ENCODE measurements at regions not wholly inside any gene's neighbourhood (a gene's known extent, or its start where the extent isn't known, plus 50 kb on each side); places are given as distances from the start of the nearest gene placed in this dataset.
"Not testable (repeated sequence)": the region's sequence is repeated elsewhere in the genome, so short reads cannot be mapped to it uniquely, and the experiment has no call there.

GRCh38 chr15:67931861-67932260 lies 92.0 kb upstream of the RNU6-1 start:
- WGBS (ENCODE audit: insufficient coverage) = no CpG with 5 or more reads among the region's 3 CpGs
- Histone ChIP-seq H3K36me3 (ENCODE audit: control insufficient read depth, insufficient read depth, low read length) (no peaks in the 10 kb centered on the region), H3K27me3 (ENCODE audit: control insufficient read depth, insufficient read depth, low read length) (no peaks in the 10 kb centered on the region), H3K4me1 (ENCODE audit: control insufficient read depth, insufficient read depth, low read length) (peaks cover 14% of the 10 kb centered on the region), H3K9me3 (replicated peaks; ENCODE audit: control insufficient read depth, low read depth, low read length) (no peaks in the 10 kb centered on the region), H3K27ac (ENCODE audit: low read length) (no peak overlapping the region), H3K4me3 (ENCODE audit: low read length) (no peak overlapping the region)
- no peak for DNase-seq

- H3K9me3 ChIP-seq (replicated peaks; ENCODE audit: control insufficient read depth, low read depth, low read length); H3K4me1 ChIP-seq (ENCODE audit: control insufficient read depth, insufficient read depth, low read length); DNase-seq; H3K4me3 ChIP-seq (ENCODE audit: low read length); H3K27ac ChIP-seq (ENCODE audit: low read length); H3K27me3 ChIP-seq (ENCODE audit: control insufficient read depth, insufficient read depth, low read length); H3K36me3 ChIP-seq (ENCODE audit: control insufficient read depth, insufficient read depth, low read length): not testable (repeated sequence)
- no CpG with 5 or more reads among the region's 3 CpGs for WGBS (ENCODE audit: insufficient coverage)
Observed at GRCh38 chr15:67934126-67934525, 94.3 kb upstream of the RNU6-1 start.

GRCh38 chr15:67935244-67935643 lies 95.4 kb upstream of the RNU6-1 start:
- no peaks in the 10 kb centered on the region for H3K9me3 ChIP-seq (replicated peaks; ENCODE audit: control insufficient read depth, low read depth, low read length)
- no peaks in the 10 kb centered on the region for H3K36me3 ChIP-seq (ENCODE audit: control insufficient read depth, insufficient read depth, low read length)
- no peak for DNase-seq
- H3K27ac ChIP-seq (ENCODE audit: low read length) = no peak overlapping the region
- peaks cover 6% of the 10 kb centered on the region for H3K4me1 ChIP-seq (ENCODE audit: control insufficient read depth, insufficient read depth, low read length)
- H3K4me3 ChIP-seq (ENCODE audit: low read length) = no peak overlapping the region
- H3K27me3 ChIP-seq (ENCODE audit: control insufficient read depth, insufficient read depth, low read length) = no peaks in the 10 kb centered on the region

GRCh38 chr15:67936258-67936657 lies 96.4 kb upstream of the RNU6-1 start:
- H3K27me3 ChIP-seq (ENCODE audit: control insufficient read depth, insufficient read depth, low read length) = no peaks in the 10 kb centered on the region
- no peak overlapping the region for H3K4me3 ChIP-seq (ENCODE audit: low read length)
- peaks cover 6% of the 10 kb centered on the region for H3K4me1 ChIP-seq (ENCODE audit: control insufficient read depth, insufficient read depth, low read length)
- 83% methylated on average over 4 of the region's 5 CpGs for WGBS (ENCODE audit: insufficient coverage)
- no peak for DNase-seq
- no peak overlapping the region for H3K27ac ChIP-seq (ENCODE audit: low read length)
- H3K9me3 ChIP-seq (replicated peaks; ENCODE audit: control insufficient read depth, low read depth, low read length) = no peaks in the 10 kb centered on the region
- H3K36me3 ChIP-seq (ENCODE audit: control insufficient read depth, insufficient read depth, low read length) = no peaks in the 10 kb centered on the region

GRCh38 chr15:67937153-67937761 lies 97.4 kb upstream of the RNU6-1 start:
- 78% methylated on average over 1 of the region's 3 CpGs for WGBS (ENCODE audit: insufficient coverage)
- Histone ChIP-seq H3K4me1 (ENCODE audit: control insufficient read depth, insufficient read depth, low read length) (peaks cover 6% of the 10 kb centered on the region), H3K9me3 (replicated peaks; ENCODE audit: control insufficient read depth, low read depth, low read length) (no peaks in the 10 kb centered on the region), H3K36me3 (ENCODE audit: control insufficient read depth, insufficient read depth, low read length) (no peaks in the 10 kb centered on the region), H3K27me3 (ENCODE audit: control insufficient read depth, insufficient read depth, low read length) (no peaks in the 10 kb centered on the region), H3K4me3 (ENCODE audit: low read length) (no peak overlapping the region), H3K27ac (ENCODE audit: low read length) (no peak overlapping the region)
- no peak for DNase-seq

- DNase-seq; H3K4me1 ChIP-seq (ENCODE audit: control insufficient read depth, insufficient read depth, low read length); H3K4me3 ChIP-seq (ENCODE audit: low read length); H3K9me3 ChIP-seq (replicated peaks; ENCODE audit: control insufficient read depth, low read depth, low read length); H3K27me3 ChIP-seq (ENCODE audit: control insufficient read depth, insufficient read depth, low read length); H3K36me3 ChIP-seq (ENCODE audit: control insufficient read depth, insufficient read depth, low read length); H3K27ac ChIP-seq (ENCODE audit: low read length): not testable (repeated sequence)
- WGBS (ENCODE audit: insufficient coverage) = no CpG with 5 or more reads among the region's 5 CpGs
Observed at GRCh38 chr15:67939179-67939578, 99.3 kb upstream of the RNU6-1 start.

- no CpG with 5 or more reads among the region's 5 CpGs for WGBS (ENCODE audit: insufficient coverage)
- DNase-seq; H3K27ac ChIP-seq (ENCODE audit: low read length); H3K4me1 ChIP-seq (ENCODE audit: control insufficient read depth, insufficient read depth, low read length); H3K9me3 ChIP-seq (replicated peaks; ENCODE audit: control insufficient read depth, low read depth, low read length); H3K4me3 ChIP-seq (ENCODE audit: low read length); H3K27me3 ChIP-seq (ENCODE audit: control insufficient read depth, insufficient read depth, low read length); H3K36me3 ChIP-seq (ENCODE audit: control insufficient read depth, insufficient read depth, low read length): not testable (repeated sequence)
Observed at GRCh38 chr15:67939588-67940323, 99.9 kb upstream of the RNU6-1 start.

- no CpG with 5 or more reads among the region's 1 CpG for WGBS (ENCODE audit: insufficient coverage)
- H3K4me3 ChIP-seq (ENCODE audit: low read length) = no peak overlapping the region
Observed at GRCh38 chr15:67940324-67940719, 100.5 kb upstream of the RNU6-1 start.

GRCh38 chr15:67941648-67942310 lies 101.9 kb upstream of the RNU6-1 start:
- Histone ChIP-seq H3K9me3 (replicated peaks; ENCODE audit: control insufficient read depth, low read depth, low read length) (no peaks in the 10 kb centered on the region), H3K4me1 (ENCODE audit: control insufficient read depth, insufficient read depth, low read length) (peaks cover 19% of the 10 kb centered on the region), H3K4me3 (ENCODE audit: low read length) (no peak overlapping the region), H3K27ac (ENCODE audit: low read length) (no peak overlapping the region), H3K27me3 (ENCODE audit: control insufficient read depth, insufficient read depth, low read length) (no peaks in the 10 kb centered on the region), H3K36me3 (ENCODE audit: control insufficient read depth, insufficient read depth, low read length) (no peaks in the 10 kb centered on the region)
- no CpG with 5 or more reads among the region's 3 CpGs for WGBS (ENCODE audit: insufficient coverage)
- peak; percentile 71 for DNase-seq

More at GRCh38 chr15:67940324-67940719, 100.5 kb upstream of the RNU6-1 start:
- Histone ChIP-seq H3K27ac (ENCODE audit: low read length) (no peak overlapping the region), H3K4me1 (ENCODE audit: control insufficient read depth, insufficient read depth, low read length) (peaks cover 10% of the 10 kb centered on the region), H3K9me3 (replicated peaks; ENCODE audit: control insufficient read depth, low read depth, low read length) (no peaks in the 10 kb centered on the region), H3K36me3 (ENCODE audit: control insufficient read depth, insufficient read depth, low read length) (no peaks in the 10 kb centered on the region), H3K27me3 (ENCODE audit: control insufficient read depth, insufficient read depth, low read length) (no peaks in the 10 kb centered on the region)
- no peak for DNase-seq

- Histone ChIP-seq H3K27me3 (ENCODE audit: control insufficient read depth, insufficient read depth, low read length) (no peaks in the 10 kb centered on the region), H3K4me1 (ENCODE audit: control insufficient read depth, insufficient read depth, low read length) (peaks cover 19% of the 10 kb centered on the region), H3K9me3 (replicated peaks; ENCODE audit: control insufficient read depth, low read depth, low read length) (no peaks in the 10 kb centered on the region), H3K27ac (ENCODE audit: low read length) (no peak overlapping the region), H3K36me3 (ENCODE audit: control insufficient read depth, insufficient read depth, low read length) (no peaks in the 10 kb centered on the region), H3K4me3 (ENCODE audit: low read length) (no peak overlapping the region)
- 70% methylated on average over 1 of the region's 2 CpGs for WGBS (ENCODE audit: insufficient coverage)
- DNase-seq = no peak
Observed at GRCh38 chr15:67943475-67943874, 103.6 kb upstream of the RNU6-1 start.
